PFSK-1 (cell line): ENCODE measurements at regions not wholly inside any gene's neighbourhood (a gene's known extent, or its start where the extent isn't known, plus 50 kb on each side); places are given as distances from the start of the nearest gene placed in this dataset.

Experiments
- FOXP2 ChIP-seq: optimal IDR thresholded peaks from 2 replicates; pipeline ENCODE3; 2011; ENCODE audit warnings: borderline replicate concordance, control low read depth, inconsistent platforms; ENCODE audit not compliant: insufficient read depth; ENCODE audit errors: extremely low read length, extremely low read depth
- POLR2AphosphoS5 ChIP-seq: IDR thresholded peaks from 2 replicates; pipeline ENCODE4 v1.6.1; 2012; ENCODE audit warnings: low read depth, mild to moderate bottlenecking, control low read depth, low read length, moderate library complexity
- REST ChIP-seq, 2 experiments: IDR thresholded peaks; 2 replicates each; pipeline versions ENCODE4 v1.6.1 to v1.8.0; 2011 to 2012; ENCODE audit warnings: low read depth in 2 of 2, low read length in 2 of 2, control low read depth in 1 of 2, inconsistent platforms in 1 of 2, mild to moderate bottlenecking in 1 of 2, moderate library complexity in 1 of 2; ENCODE audit not compliant: insufficient read depth in 1 of 2
- SIN3A ChIP-seq: IDR thresholded peaks from 2 replicates; pipeline ENCODE4 v1.6.1; 2012; ENCODE audit warnings: mild to moderate bottlenecking, low read length, moderate library complexity, borderline replicate concordance; ENCODE audit not compliant: insufficient read depth
- TAF1 ChIP-seq: IDR thresholded peaks from 2 replicates; pipeline ENCODE4 v1.6.1; 2012; ENCODE audit warnings: low read length, control low read depth, borderline replicate concordance; ENCODE audit not compliant: insufficient read depth

GRCh38 chr10:6319119-6319518 is 116.4 kb downstream of the PFKFB3 start:
- TF ChIP-seq POLR2AphosphoS5 (no peak), REST (IDR thresholded peaks at IDR 0.05; ENCODE audit: insufficient read depth in 1 of 2, low read depth in 2 of 2, low read length in 2 of 2) (no peak), TAF1 (no peak), SIN3A (no peak), FOXP2 (no peak)

GRCh38 chr10:6320320-6321010 is 117.7 kb downstream of the PFKFB3 start:
- TF ChIP-seq TAF1 (no peak), SIN3A (no peak), REST (IDR thresholded peaks at IDR 0.05; ENCODE audit: insufficient read depth in 1 of 2, low read depth in 2 of 2, low read length in 2 of 2) (no peak), FOXP2 (no peak), POLR2AphosphoS5 (no peak)

- no peak for TF ChIP-seq SIN3A
- no peak for TF ChIP-seq FOXP2
- TF ChIP-seq TAF1 = no peak
- no peak for TF ChIP-seq REST (IDR thresholded peaks at IDR 0.05; ENCODE audit: insufficient read depth in 1 of 2, low read depth in 2 of 2, low read length in 2 of 2)
- no peak for TF ChIP-seq POLR2AphosphoS5
Measured at GRCh38 chr10:6321880-6322279, 119.1 kb downstream of the PFKFB3 start.

- TF ChIP-seq FOXP2 (no peak), POLR2AphosphoS5 (no peak), REST (IDR thresholded peaks at IDR 0.05; ENCODE audit: insufficient read depth in 1 of 2, low read depth in 2 of 2, low read length in 2 of 2) (no peak), TAF1 (no peak), SIN3A (no peak)
Measured at GRCh38 chr10:6322805-6323204, 120.1 kb downstream of the PFKFB3 start.

- TF ChIP-seq SIN3A (no peak), POLR2AphosphoS5 (no peak), FOXP2 (no peak), REST (IDR thresholded peaks at IDR 0.05; ENCODE audit: insufficient read depth in 1 of 2, low read depth in 2 of 2, low read length in 2 of 2) (no peak), TAF1 (no peak)
Measured at GRCh38 chr10:6327961-6328698, 125.4 kb downstream of the PFKFB3 start.
